Skin epidermis (tissue), 12 donors: ENCODE measurements at regions not wholly inside any gene's neighbourhood (a gene's known extent, or its start where the extent isn't known, plus 50 kb on each side); places are given as distances from the start of the nearest gene placed in this dataset.
A peak's percentile ranks its signal among the peaks of the same experiment; 100 is the strongest.

ENCODE experiments used
- H3K27ac ChIP-seq, 21 experiments: fragments of 200-600 bp; sonication (generic) in 11 of 21; one replicate each; pipeline ENCODE4 v1.5.0; 2020; ENCODE audit warnings: mild to moderate bottlenecking in 3 of 21, inconsistent platforms in 2 of 21, moderate library complexity in 2 of 21
- H3K4me3 ChIP-seq, 7 experiments: fragments of 200-600 bp; sonication (generic) in 2 of 7; one replicate each; pipeline ENCODE4 v1.5.0; 2020; ENCODE audit warnings: inconsistent platforms in 2 of 7, mild to moderate bottlenecking in 2 of 7, moderate library complexity in 1 of 7

- Histone ChIP-seq H3K27ac (no peak overlapping the region), H3K4me3 (no peak overlapping the region)
Measured at GRCh38 chr2:172153156-172153555, 50.5 kb upstream of the DLX2 start.

GRCh38 chr2:172153757-172154156 is 51.1 kb upstream of the DLX2 start:
- H3K4me3 ChIP-seq: no peak overlapping the region
- H3K27ac ChIP-seq: no peak overlapping the region

GRCh38 chr2:172155752-172156151 is 53.1 kb upstream of the DLX2 start:
- Histone ChIP-seq H3K4me3 (no peak overlapping the region), H3K27ac (no peak overlapping the region)

- Histone ChIP-seq H3K4me3 (no peak overlapping the region), H3K27ac (no peak overlapping the region)
Measured at GRCh38 chr2:172160839-172161238, 58.1 kb upstream of the DLX2 start.

GRCh38 chr2:172162225-172162733 is 59.6 kb upstream of the DLX2 start:
- no peak overlapping the region for H3K27ac ChIP-seq
- no peak overlapping the region for H3K4me3 ChIP-seq

GRCh38 chr2:172162739-172163336 is 60.1 kb upstream of the DLX2 start:
- no peak overlapping the region for H3K4me3 ChIP-seq
- H3K27ac ChIP-seq: no peak overlapping the region

- Histone ChIP-seq H3K4me3 (no peak overlapping the region), H3K27ac (no peak overlapping the region)
Measured at GRCh38 chr2:172168917-172169346, 66.2 kb upstream of the DLX2 start.

GRCh38 chr2:172169611-172170010 is 66.9 kb upstream of the DLX2 start:
- Histone ChIP-seq H3K4me3 (no peak overlapping the region), H3K27ac (no peak overlapping the region)

- peak overlapping the region in 19 of 21 experiments; percentile 14 to 84 (median 70) for H3K27ac ChIP-seq
- peak overlapping the region; percentile 27 to 51 (median 40) for H3K4me3 ChIP-seq
Measured at GRCh38 chr2:172172513-172173173, 69.9 kb upstream of the DLX2 start.

- H3K27ac ChIP-seq: peak overlapping the region in 8 of 21 experiments; percentile 31 to 84 (median 78)
Measured at GRCh38 chr2:172173174-172173706, 70.5 kb upstream of the DLX2 start.

GRCh38 chr2:172177581-172177980 is 74.9 kb upstream of the DLX2 start:
- Histone ChIP-seq H3K27ac (no peak overlapping the region), H3K4me3 (no peak overlapping the region)

More at GRCh38 chr2:172173174-172173706, 70.5 kb upstream of the DLX2 start:
- H3K4me3 ChIP-seq: peak overlapping the region in 3 of 7 experiments; percentile 40 to 51 (median 48)

- no peak overlapping the region for H3K4me3 ChIP-seq
- no peak overlapping the region for H3K27ac ChIP-seq
Measured at GRCh38 chr2:172177996-172178395, 75.3 kb upstream of the DLX2 start.

- no peak overlapping the region for H3K4me3 ChIP-seq
- H3K27ac ChIP-seq: no peak overlapping the region
Measured at GRCh38 chr2:172179045-172179701, 76.5 kb upstream of the DLX2 start.

GRCh38 chr2:172181840-172182239 is 79.1 kb upstream of the DLX2 start:
- Histone ChIP-seq H3K27ac (no peak overlapping the region), H3K4me3 (no peak overlapping the region)

GRCh38 chr2:172182624-172183023 is 79.9 kb upstream of the DLX2 start:
- Histone ChIP-seq H3K27ac (no peak overlapping the region), H3K4me3 (no peak overlapping the region)

GRCh38 chr2:172193331-172194089 is 90.8 kb upstream of the DLX2 start:
- H3K27ac ChIP-seq: no peak overlapping the region
- no peak overlapping the region for H3K4me3 ChIP-seq

GRCh38 chr2:172195836-172196376 is 93.2 kb upstream of the DLX2 start:
- Histone ChIP-seq H3K27ac (peak overlapping the region in 11 of 21 experiments; percentile 2 to 82 (median 55)), H3K4me3 (no peak overlapping the region)

GRCh38 chr2:172196768-172197431 is 94.2 kb upstream of the DLX2 start:
- peak overlapping the region in 12 of 21 experiments; percentile 2 to 82 (median 54) for H3K27ac ChIP-seq
- no peak overlapping the region for H3K4me3 ChIP-seq

- Histone ChIP-seq H3K4me3 (no peak overlapping the region), H3K27ac (peak overlapping the region in 3 of 21 experiments; percentile 3 to 61 (median 22))
Measured at GRCh38 chr2:172198361-172198760, 95.7 kb upstream of the DLX2 start.
